Tibial nerve (tissue), 4 donors: ENCODE measurements at regions not wholly inside any gene's neighbourhood (a gene's known extent, or its start where the extent isn't known, plus 50 kb on each side); places are given as distances from the start of the nearest gene placed in this dataset.
"Not testable (repeated sequence)": the region's sequence is repeated elsewhere in the genome, so short reads cannot be mapped to it uniquely, and the experiment has no call there.

Source experiments
- DNase-seq, 2 donors: peaks; one replicate each; pipeline ENCODE4 v3.0.0-alpha.2; 2019; ENCODE audit warnings: low spot score in 2 of 2
- H3K27ac ChIP-seq, 4 donors: fragments of 200-600 bp; sonication (generic) in 3 of 4; one replicate each; pipeline ENCODE4 v1.5.1; 2017 to 2019; ENCODE audit warnings: mild to moderate bottlenecking in 1 of 4
- H3K27me3 ChIP-seq, 2 donors: fragments of 200-600 bp; sonication (generic) in 1 of 2; one replicate each; pipeline versions ENCODE4 v1.5.1 to v1.6.0; 2017 to 2019
- H3K36me3 ChIP-seq, 3 donors: fragments of 200-600 bp; sonication (generic); one replicate each; pipeline ENCODE4 v1.5.1; 2018 to 2019
- H3K4me1 ChIP-seq, 4 donors: fragments of 200-600 bp; sonication (generic) in 3 of 4; one replicate each; pipeline ENCODE4 v1.5.1; 2017 to 2019
- H3K4me3 ChIP-seq, 4 donors: fragments of 200-600 bp; sonication (generic) in 3 of 4; one replicate each; pipeline ENCODE4 v1.5.1; 2017 to 2019; ENCODE audit warnings: mild to moderate bottlenecking in 1 of 4, moderate library complexity in 1 of 4
- H3K9me3 ChIP-seq, 4 donors: fragments of 200-600 bp; sonication (generic) in 3 of 4; one replicate each; pipeline ENCODE4 v1.5.1; 2017 to 2019
- EP300 ChIP-seq, 2 donors: sonication (generic); formaldehyde crosslinking; IDR thresholded peaks; one replicate each; pipeline ENCODE4 v1.6.1; 2017; ENCODE audit warnings: antibody characterized with exemption in 2 of 2, mild to moderate bottlenecking in 1 of 2
- POLR2A ChIP-seq, 2 donors: fragments of 450-650 bp; IDR thresholded peaks; one replicate each; pipeline ENCODE4 v1.6.1; 2017; ENCODE audit warnings: antibody characterized with exemption in 2 of 2, mild to moderate bottlenecking in 2 of 2, moderate library complexity in 2 of 2
- WGBS, 2 donors: methylation state at CpG; one replicate each; pipeline ENCODE4 v1.1.5; 2018; 5-methylcytosine and 5-hydroxymethylcytosine counted together
- TF ChIP-seq, protein P1 (sequence below), 5 experiments: fragments of 200-600 bp in 3 of 5; fragments of 450-650 bp in 2 of 5; sonication (generic) in 3 of 5; IDR thresholded peaks; one replicate each; pipeline ENCODE4 v1.5.1; 2016 to 2019; ENCODE audit warnings: antibody characterized with exemption in 5 of 5, mild to moderate bottlenecking in 3 of 5, moderate library complexity in 2 of 5

DNA sequence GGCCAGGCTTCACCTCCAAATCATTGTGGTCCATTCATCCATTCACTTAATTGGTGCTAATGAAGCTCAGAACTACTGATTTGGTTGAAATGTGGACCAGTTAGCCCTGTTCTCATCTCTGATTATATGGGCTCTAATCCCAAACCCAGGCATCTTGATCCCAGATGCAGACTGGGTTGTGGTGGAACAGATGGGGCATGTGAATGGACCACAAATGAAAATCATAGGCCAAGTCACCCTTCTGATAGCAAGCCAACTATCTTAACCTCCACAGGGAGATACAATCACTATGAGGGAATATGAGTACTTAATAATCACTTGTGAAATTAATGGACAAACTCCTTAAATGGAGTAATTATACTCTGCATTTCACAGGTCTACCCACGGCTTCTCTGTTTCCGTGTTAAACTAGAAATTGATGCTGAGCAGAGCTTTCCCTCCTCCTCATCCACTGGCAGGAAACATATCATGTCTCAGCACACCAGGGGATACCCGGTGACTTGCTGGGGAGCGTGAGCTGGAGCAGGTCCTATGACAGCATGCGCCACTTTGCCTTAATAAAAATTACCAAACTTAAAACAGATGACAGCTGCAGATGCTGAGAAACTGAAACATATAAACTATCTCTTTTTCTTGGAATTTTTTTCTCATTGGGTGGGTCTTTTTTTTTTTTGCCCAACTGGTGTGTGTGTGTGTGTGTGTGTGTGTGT, 108.8 kb upstream of the HEY2 start:
- Histone ChIP-seq H3K27ac (no peak overlapping the region), H3K4me1 (no peaks in the 10 kb centered on the region), H3K27me3 (no peaks in the 10 kb centered on the region), H3K4me3 (no peak overlapping the region), H3K9me3 (peaks cover 0 to 3% (median 0%) of the 10 kb centered on the region in 4 donors), H3K36me3 (no peaks in the 10 kb centered on the region)
- WGBS, 2 donors, result 78 to 82% methylated on average over 5 of the region's 5 CpGs
- DNase-seq, result no peak
- TF ChIP-seq POLR2A (IDR thresholded peaks at IDR 0.05) (no peak), EP300 (IDR thresholded peaks at IDR 0.05) (no peak)
- TF ChIP-seq, protein P1, sequence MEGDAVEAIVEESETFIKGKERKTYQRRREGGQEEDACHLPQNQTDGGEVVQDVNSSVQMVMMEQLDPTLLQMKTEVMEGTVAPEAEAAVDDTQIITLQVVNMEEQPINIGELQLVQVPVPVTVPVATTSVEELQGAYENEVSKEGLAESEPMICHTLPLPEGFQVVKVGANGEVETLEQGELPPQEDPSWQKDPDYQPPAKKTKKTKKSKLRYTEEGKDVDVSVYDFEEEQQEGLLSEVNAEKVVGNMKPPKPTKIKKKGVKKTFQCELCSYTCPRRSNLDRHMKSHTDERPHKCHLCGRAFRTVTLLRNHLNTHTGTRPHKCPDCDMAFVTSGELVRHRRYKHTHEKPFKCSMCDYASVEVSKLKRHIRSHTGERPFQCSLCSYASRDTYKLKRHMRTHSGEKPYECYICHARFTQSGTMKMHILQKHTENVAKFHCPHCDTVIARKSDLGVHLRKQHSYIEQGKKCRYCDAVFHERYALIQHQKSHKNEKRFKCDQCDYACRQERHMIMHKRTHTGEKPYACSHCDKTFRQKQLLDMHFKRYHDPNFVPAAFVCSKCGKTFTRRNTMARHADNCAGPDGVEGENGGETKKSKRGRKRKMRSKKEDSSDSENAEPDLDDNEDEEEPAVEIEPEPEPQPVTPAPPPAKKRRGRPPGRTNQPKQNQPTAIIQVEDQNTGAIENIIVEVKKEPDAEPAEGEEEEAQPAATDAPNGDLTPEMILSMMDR (IDR thresholded peaks at IDR 0.05), result no peak

DNA sequence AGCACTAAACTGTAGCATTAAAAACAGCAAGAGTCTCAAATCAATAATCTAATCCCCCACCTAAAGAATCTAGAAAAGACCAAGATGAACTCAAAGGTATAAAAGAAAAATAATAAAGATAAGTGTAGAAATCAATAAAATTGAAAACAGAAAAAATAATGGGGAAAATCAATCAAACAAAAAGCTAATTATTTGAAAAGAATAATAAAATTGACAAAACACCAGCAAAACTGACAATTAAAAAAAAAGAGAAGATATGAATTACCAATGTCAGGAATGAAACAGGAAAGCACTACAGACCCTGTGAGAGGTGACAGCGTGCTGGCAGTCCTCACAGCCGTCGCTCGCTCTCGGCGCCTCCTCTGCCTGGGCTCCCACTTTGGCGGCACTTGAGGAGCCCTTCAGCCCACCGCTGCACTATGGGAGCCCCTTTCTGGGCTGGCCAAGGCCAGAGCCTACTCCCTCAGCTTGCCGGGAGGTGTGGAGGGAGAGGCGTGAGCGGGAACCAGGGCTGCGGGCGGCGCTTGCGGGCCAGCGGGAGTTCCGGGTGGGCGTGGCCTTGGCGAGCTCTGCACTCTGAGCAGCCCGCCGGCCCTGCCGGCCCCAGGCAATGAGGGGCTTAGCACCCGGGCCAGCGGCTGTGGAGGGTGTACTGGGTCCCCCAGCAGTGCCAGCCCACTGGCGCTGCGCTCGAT, 105.3 kb upstream of the HEY2 start:
- not testable (repeated sequence) for H3K27me3 ChIP-seq, H3K36me3 ChIP-seq, H3K9me3 ChIP-seq, H3K4me3 ChIP-seq, H3K27ac ChIP-seq, H3K4me1 ChIP-seq, DNase-seq
- WGBS, 2 donors, result 94 to 97% methylated on average over 12 to 23 of the region's 27 CpGs

DNA sequence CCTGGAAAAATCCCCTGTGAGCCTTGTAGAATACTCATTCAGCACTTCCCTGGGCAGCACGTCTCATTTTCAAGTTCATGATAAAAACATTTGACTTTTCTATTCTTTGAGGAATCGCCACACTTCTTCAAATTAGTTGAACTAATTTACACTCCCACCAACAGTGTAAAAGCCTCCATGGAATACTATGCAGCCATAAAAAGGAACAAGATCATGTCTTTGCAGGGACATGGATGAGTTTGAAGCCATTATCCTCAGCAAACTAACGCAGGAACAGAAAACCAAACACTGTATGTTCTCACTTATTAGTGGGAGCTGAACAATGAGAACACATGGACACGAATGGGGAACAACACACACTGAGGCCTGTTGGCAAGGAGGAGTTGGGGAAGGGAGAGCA, 102.0 kb upstream of the HEY2 start:
- Histone ChIP-seq H3K4me3 (no peak overlapping the region), H3K27me3 (no peaks in the 10 kb centered on the region), H3K36me3 (no peaks in the 10 kb centered on the region), H3K9me3 (no peaks in the 10 kb centered on the region), H3K4me1 (no peaks in the 10 kb centered on the region), H3K27ac (no peak overlapping the region)
- TF ChIP-seq POLR2A (IDR thresholded peaks at IDR 0.05) (no peak), EP300 (IDR thresholded peaks at IDR 0.05) (no peak)
- TF ChIP-seq, protein P1 (IDR thresholded peaks at IDR 0.05), result no peak
- WGBS, 2 donors, result 95 to 96% methylated on average over 4 of the region's 4 CpGs
- no peak for DNase-seq

DNA sequence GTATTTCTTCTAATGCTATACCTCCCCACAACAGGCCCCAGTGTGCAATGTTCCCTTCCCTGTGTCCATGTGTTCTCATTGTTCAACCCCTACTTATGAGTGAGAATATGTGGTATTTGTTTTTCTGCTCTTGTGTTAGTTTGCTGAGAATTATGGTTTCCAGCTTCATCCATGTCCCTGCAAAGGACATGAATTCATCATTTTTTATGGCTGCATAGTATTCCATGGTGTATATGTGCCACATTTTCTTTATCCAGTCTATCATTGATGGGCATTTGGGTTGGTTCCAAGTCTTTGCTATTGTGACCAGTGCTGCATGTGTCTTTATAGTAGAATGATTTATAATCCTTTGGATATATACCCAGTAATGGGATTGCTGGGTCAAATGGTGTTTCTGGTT, 95.7 kb upstream of the HEY2 start:
- H3K4me1 ChIP-seq, H3K9me3 ChIP-seq, H3K4me3 ChIP-seq, H3K27ac ChIP-seq, H3K27me3 ChIP-seq, DNase-seq, H3K36me3 ChIP-seq: not testable (repeated sequence)

DNA sequence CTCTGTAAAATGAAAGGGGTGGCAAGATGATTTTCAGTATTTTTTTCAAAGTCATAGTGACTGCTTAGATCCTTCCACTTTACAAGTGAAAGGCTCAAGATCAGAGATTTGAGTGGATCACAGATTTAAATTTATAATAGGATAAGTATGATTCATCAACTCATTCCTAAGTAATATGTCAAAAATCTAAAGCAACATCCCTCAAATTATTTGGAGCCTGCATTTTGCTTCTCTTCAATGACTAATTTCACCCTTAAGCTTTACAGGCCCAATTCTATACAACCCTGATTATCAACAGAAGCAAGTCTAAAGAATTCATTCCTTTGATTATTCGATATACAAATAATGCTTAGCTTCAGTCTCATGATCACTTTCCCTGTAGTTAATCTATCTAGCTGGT, 93.9 kb upstream of the HEY2 start:
- no peak for DNase-seq
- TF ChIP-seq, protein P1 (IDR thresholded peaks at IDR 0.05), result no peak
- TF ChIP-seq POLR2A (IDR thresholded peaks at IDR 0.05), result no peak
- no peak for TF ChIP-seq EP300 (IDR thresholded peaks at IDR 0.05)
- Histone ChIP-seq H3K27ac (no peak overlapping the region), H3K27me3 (no peaks in the 10 kb centered on the region), H3K36me3 (no peaks in the 10 kb centered on the region), H3K4me3 (no peak overlapping the region), H3K4me1 (no peaks in the 10 kb centered on the region), H3K9me3 (no peaks in the 10 kb centered on the region)
- 95 to 98% methylated on average over 1 of the region's 1 CpG for WGBS, 2 donors

DNA sequence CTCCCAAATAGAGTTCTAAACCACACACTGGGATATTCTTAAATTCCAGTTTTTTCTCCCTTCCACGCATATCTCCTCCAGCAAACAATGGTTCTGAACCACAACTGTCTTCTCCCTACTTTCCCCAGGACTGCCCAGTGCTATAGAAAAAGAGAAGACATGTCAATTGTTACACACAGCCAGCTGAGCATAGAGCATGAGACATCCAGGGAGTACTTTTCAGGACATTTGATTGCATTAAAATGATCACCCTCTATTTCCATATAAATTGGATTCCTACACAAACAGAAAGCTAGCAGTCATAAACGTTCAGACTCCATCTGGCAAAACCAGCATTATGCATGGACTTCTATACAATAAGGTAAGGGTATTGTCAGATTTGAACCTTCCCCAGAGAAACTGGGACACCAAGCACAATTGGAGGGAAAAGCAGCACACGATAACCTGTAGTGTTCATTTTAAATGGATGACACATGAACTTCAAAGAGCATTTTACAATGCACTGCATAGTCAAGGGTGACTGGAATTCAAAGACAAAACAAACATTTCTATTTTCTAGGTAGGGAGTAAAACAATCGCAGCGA, 93.1 kb upstream of the HEY2 start:
- no peak overlapping the region for H3K4me3 ChIP-seq
- 75 to 76% methylated on average over 5 of the region's 5 CpGs for WGBS, 2 donors
- H3K27me3 ChIP-seq, result no peaks in the 10 kb centered on the region
- no peak overlapping the region for H3K27ac ChIP-seq
- H3K9me3 ChIP-seq, result no peaks in the 10 kb centered on the region
- no peaks in the 10 kb centered on the region for H3K4me1 ChIP-seq
- no peak for TF ChIP-seq POLR2A (IDR thresholded peaks at IDR 0.05)
- TF ChIP-seq EP300 (IDR thresholded peaks at IDR 0.05), result no peak
- TF ChIP-seq, protein P1 (IDR thresholded peaks at IDR 0.05), result no peak
- no peak for DNase-seq
- no peaks in the 10 kb centered on the region for H3K36me3 ChIP-seq
